Liver (tissue), 8 donors: ENCODE measurements at regions not wholly inside any gene's neighbourhood (a gene's known extent, or its start where the extent isn't known, plus 50 kb on each side); places are given as distances from the start of the nearest gene placed in this dataset.

Source experiments
- DNase-seq: peaks from one replicate; pipeline ENCODE4 v3.0.0-alpha.2; 2017; ENCODE audit warnings: low spot score
- H3K27ac ChIP-seq, 2 donors: one replicate each; pipeline ENCODE4 v1.7.0; 2013; ENCODE audit warnings: inconsistent platforms in 2 of 2, low read length in 2 of 2, control low read depth in 1 of 2, low read depth in 1 of 2, mild to moderate bottlenecking in 1 of 2
- H3K27me3 ChIP-seq, 4 donors: one replicate each; pipeline versions ENCODE4 v1.6.1 to v1.7.0; 2013; ENCODE audit warnings: low read length in 3 of 4, inconsistent platforms in 1 of 4, mild to moderate bottlenecking in 1 of 4, moderate library complexity in 1 of 4; ENCODE audit not compliant: control insufficient read depth in 4 of 4, insufficient read depth in 4 of 4
- H3K36me3 ChIP-seq, 4 donors: one replicate each; pipeline versions ENCODE4 v1.6.1 to v1.7.0; 2013; ENCODE audit warnings: low read length in 3 of 4, mild to moderate bottlenecking in 3 of 4, low read depth in 1 of 4, moderate library complexity in 1 of 4; ENCODE audit not compliant: control insufficient read depth in 4 of 4, insufficient read depth in 3 of 4
- H3K4me1 ChIP-seq, 4 donors: one replicate each; pipeline versions ENCODE4 v1.6.1 to v1.7.0; 2013; ENCODE audit warnings: low read length in 3 of 4, mild to moderate bottlenecking in 3 of 4, moderate library complexity in 1 of 4; ENCODE audit not compliant: control insufficient read depth in 4 of 4, insufficient read depth in 4 of 4
- H3K4me3 ChIP-seq, 3 donors: one replicate each; pipeline versions ENCODE4 v1.6.1 to v1.7.0; 2013; ENCODE audit warnings: low read length in 3 of 3, control low read depth in 1 of 3, low read depth in 1 of 3, mild to moderate bottlenecking in 1 of 3
- H3K9ac ChIP-seq, 2 donors: one replicate each; pipeline ENCODE4 v1.7.0; 2013; ENCODE audit warnings: low read length in 2 of 2, mild to moderate bottlenecking in 2 of 2, moderate library complexity in 2 of 2, control low read depth in 1 of 2, low read depth in 1 of 2
- H3K9me3 ChIP-seq, 4 donors: one replicate each; pipeline versions ENCODE4 v1.6.1 to v1.7.0; 2013; ENCODE audit warnings: low read length in 3 of 4; ENCODE audit not compliant: control insufficient read depth in 4 of 4
- FOXA1 ChIP-seq: IDR thresholded peaks from 2 replicates; pipeline ENCODE4 v1.6.1; 2016; ENCODE audit warnings: antibody characterized with exemption
- FOXA2 ChIP-seq: IDR thresholded peaks from 2 replicates; pipeline ENCODE4 v1.6.1; 2016; ENCODE audit warnings: antibody characterized with exemption
- HNF4A ChIP-seq, 2 donors: conservative IDR thresholded peaks; 2 replicates each; pipeline ENCODE4 v1.6.1; 2016; ENCODE audit warnings: antibody characterized with exemption in 2 of 2, mild to moderate bottlenecking in 2 of 2
- HNF4G ChIP-seq: IDR thresholded peaks from 2 replicates; pipeline ENCODE4 v1.6.1; 2016; ENCODE audit warnings: antibody characterized with exemption
- JUND ChIP-seq, 2 donors: IDR thresholded peaks; 2 replicates each; pipeline ENCODE4 v1.6.1; 2016; ENCODE audit warnings: antibody characterized with exemption in 2 of 2
- REST ChIP-seq: IDR thresholded peaks from 2 replicates; pipeline ENCODE4 v1.6.1; 2016; ENCODE audit warnings: antibody characterized with exemption, mild to moderate bottlenecking
- RXRA ChIP-seq, 2 donors: IDR thresholded peaks; 2 replicates each; pipeline ENCODE4 v1.6.1; 2017 to 2018; ENCODE audit warnings: antibody characterized with exemption in 2 of 2, mild to moderate bottlenecking in 1 of 2
- TAF1 ChIP-seq: conservative IDR thresholded peaks from 2 replicates; pipeline ENCODE4 v1.6.1; 2016; ENCODE audit warnings: antibody characterized with exemption, mild to moderate bottlenecking
- YY1 ChIP-seq: IDR thresholded peaks from 2 replicates; pipeline ENCODE4 v1.6.1; 2016; ENCODE audit warnings: antibody characterized with exemption, mild to moderate bottlenecking
- ZBTB33 ChIP-seq: IDR thresholded peaks from 2 replicates; pipeline ENCODE4 v1.6.1; 2016; ENCODE audit warnings: antibody characterized with exemption
- WGBS: extraction: QIAGEN DNeasy Blood & Tissue Kit; methylation state at CpG from one replicate; pipeline ENCODE4 v1.1.7; 2013; 5-methylcytosine and 5-hydroxymethylcytosine counted together
- TF ChIP-seq, protein P1 (sequence below): IDR thresholded peaks from 2 replicates; pipeline ENCODE4 v1.6.1; 2016; ENCODE audit warnings: antibody characterized with exemption
- TF ChIP-seq, protein P2 (sequence below): fragments of 150-350 bp; IDR thresholded peaks from 2 replicates; pipeline ENCODE4 v1.5.1; 2017; ENCODE audit warnings: improper control_type of control experiment, low read depth, low read length; ENCODE audit not compliant: missing input control
- donor health status: healthy.
- donor health status: healthy.
- donor health status: healthy.
- donor health status: healthy.
- donor health status: healthy.

DNA sequence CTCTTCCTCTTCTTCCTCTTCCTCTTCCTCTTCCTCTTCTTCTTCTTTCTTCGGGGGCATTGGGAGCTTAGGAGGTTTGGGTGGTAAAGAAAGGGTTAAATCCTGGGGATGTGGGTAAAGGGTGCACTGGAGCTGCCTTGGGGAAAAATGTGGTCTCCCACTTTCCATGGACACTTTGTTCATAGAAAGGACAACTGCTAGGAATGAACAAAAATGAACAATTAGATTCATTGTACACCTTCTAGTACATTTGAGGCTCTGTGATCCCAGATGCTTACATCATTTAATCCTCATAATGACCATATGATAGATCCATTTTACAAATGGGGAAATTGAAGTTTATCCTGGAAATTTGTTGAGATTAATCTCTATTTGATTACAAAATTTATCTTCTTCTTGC, 699.7 kb downstream of the TUSC7 start (continued):
- TF ChIP-seq, protein P1, sequence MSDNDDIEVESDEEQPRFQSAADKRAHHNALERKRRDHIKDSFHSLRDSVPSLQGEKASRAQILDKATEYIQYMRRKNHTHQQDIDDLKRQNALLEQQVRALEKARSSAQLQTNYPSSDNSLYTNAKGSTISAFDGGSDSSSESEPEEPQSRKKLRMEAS: no peak

GRCh38 chr3:117409701-117410459, 700.3 kb downstream of the TUSC7 start:
- Histone ChIP-seq H3K36me3 (no peaks in the 10 kb centered on the region), H3K4me3 (no peak overlapping the region), H3K9ac (no peak overlapping the region), H3K27me3 (no peaks in the 10 kb centered on the region), H3K27ac (no peak overlapping the region), H3K9me3 (no peaks in the 10 kb centered on the region), H3K4me1 (no peaks in the 10 kb centered on the region)
- TF ChIP-seq JUND (IDR thresholded peaks at IDR 0.05): no peak
- no peak for TF ChIP-seq FOXA2
- no peak for TF ChIP-seq FOXA1
- no peak for TF ChIP-seq YY1
- no peak for TF ChIP-seq REST
- DNase-seq: no peak
- 82% methylated on average over 3 of the region's 3 CpGs for WGBS

GRCh38 chr3:117411971-117412370, 702.4 kb downstream of the TUSC7 start:
- Histone ChIP-seq H3K4me3 (no peak overlapping the region), H3K9ac (no peak overlapping the region), H3K36me3 (no peaks in the 10 kb centered on the region), H3K4me1 (no peaks in the 10 kb centered on the region), H3K9me3 (no peaks in the 10 kb centered on the region), H3K27me3 (no peaks in the 10 kb centered on the region), H3K27ac (no peak overlapping the region)
- TF ChIP-seq RXRA (IDR thresholded peaks at IDR 0.05) (no peak), FOXA2 (no peak), TAF1 (no peak), ZBTB33 (no peak), HNF4G (no peak), HNF4A (conservative IDR thresholded peaks at IDR 0.05) (no peak)
- TF ChIP-seq, protein P2, sequence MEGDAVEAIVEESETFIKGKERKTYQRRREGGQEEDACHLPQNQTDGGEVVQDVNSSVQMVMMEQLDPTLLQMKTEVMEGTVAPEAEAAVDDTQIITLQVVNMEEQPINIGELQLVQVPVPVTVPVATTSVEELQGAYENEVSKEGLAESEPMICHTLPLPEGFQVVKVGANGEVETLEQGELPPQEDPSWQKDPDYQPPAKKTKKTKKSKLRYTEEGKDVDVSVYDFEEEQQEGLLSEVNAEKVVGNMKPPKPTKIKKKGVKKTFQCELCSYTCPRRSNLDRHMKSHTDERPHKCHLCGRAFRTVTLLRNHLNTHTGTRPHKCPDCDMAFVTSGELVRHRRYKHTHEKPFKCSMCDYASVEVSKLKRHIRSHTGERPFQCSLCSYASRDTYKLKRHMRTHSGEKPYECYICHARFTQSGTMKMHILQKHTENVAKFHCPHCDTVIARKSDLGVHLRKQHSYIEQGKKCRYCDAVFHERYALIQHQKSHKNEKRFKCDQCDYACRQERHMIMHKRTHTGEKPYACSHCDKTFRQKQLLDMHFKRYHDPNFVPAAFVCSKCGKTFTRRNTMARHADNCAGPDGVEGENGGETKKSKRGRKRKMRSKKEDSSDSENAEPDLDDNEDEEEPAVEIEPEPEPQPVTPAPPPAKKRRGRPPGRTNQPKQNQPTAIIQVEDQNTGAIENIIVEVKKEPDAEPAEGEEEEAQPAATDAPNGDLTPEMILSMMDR: no peak
- TF ChIP-seq, protein P1: no peak
- DNase-seq: no peak
- 35% methylated on average over 4 of the region's 4 CpGs for WGBS
